Neuronal stem cell (in vitro differentiated cells): ENCODE measurements at regions not wholly inside any gene's neighbourhood (a gene's known extent, or its start where the extent isn't known, plus 50 kb on each side); places are given as distances from the start of the nearest gene placed in this dataset.
A peak's percentile ranks its signal among the peaks of the same experiment; 100 is the strongest.

Source experiments
- DNase-seq: peaks from one replicate; pipeline ENCODE4 v3.0.0-alpha.2; 2013; ENCODE audit warnings: low spot score
- H2AFZ ChIP-seq: one replicate; pipeline ENCODE4 v1.6.1; 2013; ENCODE audit warnings: mild to moderate bottlenecking, low read length, inconsistent platforms
- H2AK5ac ChIP-seq: 2 replicates; pipeline ENCODE4 v1.6.1; 2013; ENCODE audit warnings: low read depth, mild to moderate bottlenecking, inconsistent platforms, low read length, moderate library complexity, mixed read lengths
- H2BK120ac ChIP-seq: 2 replicates; pipeline ENCODE4 v1.6.1; 2013; ENCODE audit warnings: low read depth, mild to moderate bottlenecking, inconsistent platforms, low read length, moderate library complexity, mixed read lengths
- H2BK12ac ChIP-seq: one replicate; pipeline ENCODE4 v1.6.1; 2013; ENCODE audit warnings: low read length, inconsistent platforms
- H2BK15ac ChIP-seq: 2 replicates; pipeline ENCODE4 v1.6.1; 2013; ENCODE audit warnings: mild to moderate bottlenecking, low read length, inconsistent platforms, mixed read lengths
- H2BK5ac ChIP-seq: one replicate; pipeline ENCODE4 v1.6.1; 2013; ENCODE audit warnings: inconsistent platforms, mild to moderate bottlenecking, low read length, moderate library complexity
- H3K14ac ChIP-seq: one replicate; pipeline ENCODE4 v1.6.1; 2013; ENCODE audit warnings: low read length, inconsistent platforms
- H3K18ac ChIP-seq: 2 replicates; pipeline ENCODE4 v1.6.1; 2013; ENCODE audit warnings: low read length, inconsistent platforms
- H3K23ac ChIP-seq: 2 replicates; pipeline ENCODE4 v1.6.1; 2013; ENCODE audit warnings: low read depth, mild to moderate bottlenecking, mixed read lengths, low read length, inconsistent platforms; ENCODE audit not compliant: poor library complexity
- H3K27ac ChIP-seq: replicated peaks from 3 replicates; pipeline ENCODE4 v1.5.1; 2013; ENCODE audit warnings: low read length, inconsistent platforms
- H3K27me3 ChIP-seq, 3 experiments: 2 replicates each; pipeline ENCODE4 v1.6.1; 2013; ENCODE audit warnings: low read length in 3 of 3, mild to moderate bottlenecking in 2 of 3, inconsistent platforms in 1 of 3, low read depth in 1 of 3, mixed read lengths in 1 of 3, moderate library complexity in 1 of 3; ENCODE audit not compliant: control insufficient read depth in 3 of 3, insufficient read depth in 3 of 3
- H3K36me3 ChIP-seq, 2 donors: replicated peaks in 1 of 2; 2 replicates each; pipeline ENCODE4 v1.6.1; 2013; ENCODE audit warnings: low read length in 2 of 2; ENCODE audit not compliant: control insufficient read depth in 2 of 2, insufficient read depth in 2 of 2
- H3K4ac ChIP-seq: 2 replicates; pipeline ENCODE4 v1.6.1; 2013; ENCODE audit warnings: inconsistent platforms, mild to moderate bottlenecking, low read length, moderate library complexity
- H3K4me1 ChIP-seq, 2 donors: 1 replicate in 1 of 2; 2 replicates in 1 of 2; pipeline ENCODE4 v1.6.1; 2013; ENCODE audit warnings: low read length in 2 of 2, low read depth in 1 of 2; ENCODE audit not compliant: control insufficient read depth in 2 of 2, insufficient read depth in 1 of 2
- H3K4me2 ChIP-seq: one replicate; pipeline ENCODE4 v1.6.1; 2013; ENCODE audit warnings: mild to moderate bottlenecking, low read length, inconsistent platforms; ENCODE audit not compliant: insufficient read depth, poor library complexity, severe bottlenecking
- H3K4me3 ChIP-seq, 2 donors: 2 replicates each; pipeline ENCODE4 v1.5.1; 2013; ENCODE audit warnings: low read length in 2 of 2, mild to moderate bottlenecking in 2 of 2, inconsistent platforms in 1 of 2, moderate library complexity in 1 of 2
- H3K79me1 ChIP-seq: one replicate; pipeline ENCODE4 v1.6.1; 2013; ENCODE audit warnings: low read depth, mild to moderate bottlenecking, inconsistent platforms, low read length, moderate library complexity
- H3K9ac ChIP-seq: one replicate; pipeline ENCODE4 v1.6.1; 2013; ENCODE audit warnings: mild to moderate bottlenecking, low read depth, low read length, inconsistent platforms; ENCODE audit not compliant: poor library complexity
- H3K9me3 ChIP-seq, 2 donors: replicated peaks in 1 of 2; 2 replicates each; pipeline versions ENCODE3 to v1.6.1; 2013; ENCODE audit warnings: low read length in 2 of 2, mild to moderate bottlenecking in 2 of 2, inconsistent platforms in 1 of 2, low read depth in 1 of 2, mixed read lengths in 1 of 2, moderate library complexity in 1 of 2; ENCODE audit not compliant: control insufficient read depth in 2 of 2, insufficient read depth in 1 of 2
- H4K8ac ChIP-seq: one replicate; pipeline ENCODE4 v1.6.1; 2013; ENCODE audit warnings: low read depth, mild to moderate bottlenecking, inconsistent platforms, low read length, moderate library complexity
- H4K91ac ChIP-seq: one replicate; pipeline ENCODE4 v1.6.1; 2013; ENCODE audit warnings: low read length, low read depth, mild to moderate bottlenecking, inconsistent platforms; ENCODE audit not compliant: poor library complexity
- WGBS, 2 donors: extraction: QIAGEN DNeasy Blood & Tissue Kit; methylation state at CpG; one replicate each; pipeline ENCODE4 v1.1.7; 2013; ENCODE audit warnings: missing lambda C conversion rate in 2 of 2, mixed read lengths in 1 of 2; ENCODE audit not compliant: insufficient read length in 2 of 2, insufficient replicate concordance in 1 of 2; ENCODE audit errors: extremely low coverage in 2 of 2; 5-methylcytosine and 5-hydroxymethylcytosine counted together

- H3K23ac ChIP-seq: no peak overlapping the region
Measured at GRCh38 chr12:58580095-58580494, 340.2 kb downstream of the LRIG3 start.

GRCh38 chr12:58583529-58583928 lies 336.8 kb downstream of the LRIG3 start:
- no CpG with 5 or more reads among the region's 2 CpGs for WGBS, 2 donors
- Histone ChIP-seq H4K91ac (no peak overlapping the region), H2BK120ac (no peak overlapping the region), H2BK5ac (no peak overlapping the region), H3K9ac (no peak overlapping the region), H3K27ac (no peak overlapping the region), H3K4me3 (no peak overlapping the region), H2BK12ac (no peak overlapping the region), H3K9me3 (no peaks in the 10 kb centered on the region), H3K79me1 (no peaks in the 10 kb centered on the region), H2BK15ac (no peak overlapping the region), H3K18ac (no peak overlapping the region), H2AFZ (no peak overlapping the region), H3K36me3 (no peaks in the 10 kb centered on the region), H4K8ac (no peak overlapping the region), H2AK5ac (no peak overlapping the region), H3K14ac (no peak overlapping the region), H3K27me3 (no peaks in the 10 kb centered on the region), H3K4me1 (peaks cover 0 to 4% of the 10 kb centered on the region in 2 donors), H3K4me2 (no peak overlapping the region), H3K4ac (no peak overlapping the region), H3K23ac (no peak overlapping the region)
- peak; percentile 20 for DNase-seq

More at GRCh38 chr12:58580095-58580494, 340.2 kb downstream of the LRIG3 start:
- no peaks in the 10 kb centered on the region for H3K36me3 ChIP-seq
- no peaks in the 10 kb centered on the region for H3K4me1 ChIP-seq
- no peaks in the 10 kb centered on the region for H3K79me1 ChIP-seq
- no peak for DNase-seq
- H3K9ac ChIP-seq: no peak overlapping the region
- no peaks in the 10 kb centered on the region for H3K27me3 ChIP-seq
- no peak overlapping the region for H3K4ac ChIP-seq
- no CpG with 5 or more reads among the region's 3 CpGs for WGBS, 2 donors
- no peak overlapping the region for H2BK120ac ChIP-seq
- no peak overlapping the region for H4K8ac ChIP-seq
- H2AK5ac ChIP-seq: no peak overlapping the region
- H3K9me3 ChIP-seq: no peaks in the 10 kb centered on the region
- H4K91ac ChIP-seq: no peak overlapping the region
- H3K18ac ChIP-seq: no peak overlapping the region
- H3K14ac ChIP-seq: no peak overlapping the region
- no peak overlapping the region for H3K4me2 ChIP-seq
- H2AFZ ChIP-seq: no peak overlapping the region
- H2BK5ac ChIP-seq: no peak overlapping the region
- H3K4me3 ChIP-seq: no peak overlapping the region
- no peak overlapping the region for H2BK12ac ChIP-seq
- no peak overlapping the region for H3K27ac ChIP-seq
- H2BK15ac ChIP-seq: no peak overlapping the region

- H3K27me3 ChIP-seq: no peaks in the 10 kb centered on the region
- no peaks in the 10 kb centered on the region for H3K79me1 ChIP-seq
- no peak overlapping the region for H3K14ac ChIP-seq
- H3K9ac ChIP-seq: no peak overlapping the region
- H3K4me1 ChIP-seq: peaks cover 0 to 4% of the 10 kb centered on the region in 2 donors
- no peaks in the 10 kb centered on the region for H3K9me3 ChIP-seq
- no peak overlapping the region for H2AK5ac ChIP-seq
- H3K23ac ChIP-seq: no peak overlapping the region
- H2BK120ac ChIP-seq: no peak overlapping the region
- WGBS, 2 donors: no CpG with 5 or more reads among the region's 1 CpG
- H2AFZ ChIP-seq: no peak overlapping the region
- no peak overlapping the region for H3K4ac ChIP-seq
- no peak for DNase-seq
- no peak overlapping the region for H3K27ac ChIP-seq
- no peak overlapping the region for H3K18ac ChIP-seq
- H3K36me3 ChIP-seq: no peaks in the 10 kb centered on the region
- H4K91ac ChIP-seq: no peak overlapping the region
- H4K8ac ChIP-seq: no peak overlapping the region
- H2BK5ac ChIP-seq: no peak overlapping the region
- H3K4me3 ChIP-seq: no peak overlapping the region
- H2BK15ac ChIP-seq: no peak overlapping the region
- H3K4me2 ChIP-seq: no peak overlapping the region
- no peak overlapping the region for H2BK12ac ChIP-seq
Measured at GRCh38 chr12:58583940-58584339, 336.4 kb downstream of the LRIG3 start.

- H3K4me3 ChIP-seq: no peak overlapping the region
- no peaks in the 10 kb centered on the region for H3K9me3 ChIP-seq
- no peak overlapping the region for H4K91ac ChIP-seq
- H3K4ac ChIP-seq: no peak overlapping the region
- H3K36me3 ChIP-seq: no peaks in the 10 kb centered on the region
- no peak overlapping the region for H3K14ac ChIP-seq
- no peaks in the 10 kb centered on the region for H3K79me1 ChIP-seq
- no peak overlapping the region for H2BK12ac ChIP-seq
- H3K4me1 ChIP-seq: peaks cover 0 to 4% of the 10 kb centered on the region in 2 donors
- no peak overlapping the region for H2AFZ ChIP-seq
- no peak overlapping the region for H3K9ac ChIP-seq
- no peaks in the 10 kb centered on the region for H3K27me3 ChIP-seq
- H3K4me2 ChIP-seq: no peak overlapping the region
- H2AK5ac ChIP-seq: no peak overlapping the region
- no peak overlapping the region for H3K23ac ChIP-seq
- H2BK120ac ChIP-seq: no peak overlapping the region
- H3K27ac ChIP-seq: no peak overlapping the region
- no peak overlapping the region for H2BK15ac ChIP-seq
- no CpG with 5 or more reads among the region's 2 CpGs for WGBS, 2 donors
- no peak overlapping the region for H4K8ac ChIP-seq
- no peak overlapping the region for H2BK5ac ChIP-seq
- H3K18ac ChIP-seq: no peak overlapping the region
- no peak for DNase-seq
Measured at GRCh38 chr12:58584880-58585279, 335.4 kb downstream of the LRIG3 start.
